ENCODE measurements at regions not wholly inside any gene's neighbourhood (a gene's known extent, or its start where the extent isn't known, plus 50 kb on each side); places are given as distances from the start of the nearest gene placed in this dataset.

DNA sequence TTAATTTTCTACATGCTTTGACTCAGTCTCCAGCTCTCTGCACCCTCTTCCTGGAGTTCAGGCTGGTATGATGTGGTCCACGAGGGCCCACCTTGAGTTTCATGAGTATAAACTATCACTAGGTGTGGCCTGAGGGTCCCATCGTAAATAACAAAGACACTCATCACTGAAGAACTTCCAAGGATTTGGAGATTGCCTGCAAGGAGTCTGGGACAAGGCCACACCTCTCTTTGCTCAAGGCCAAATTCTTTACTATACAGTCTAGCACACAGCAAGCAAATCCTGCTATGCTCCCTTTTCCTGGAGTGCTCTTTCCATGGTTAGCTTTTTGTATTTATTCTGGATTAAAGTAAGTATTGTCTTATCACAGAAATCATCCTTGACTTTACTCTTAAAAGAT, 271.9 kb downstream of the SLC16A7 start:
- no peak for TF ChIP-seq POLR2A (IDR thresholded peaks at IDR 0.05)
- TF ChIP-seq POLR2AphosphoS5 (IDR thresholded peaks at IDR 0.05): no peak
- TF ChIP-seq CTCF (IDR thresholded peaks at IDR 0.05): no peak
- no peaks in the 10 kb centered on the region for H3K27me3 ChIP-seq (replicated peaks; ENCODE audit: insufficient read depth)
- 66% methylated on average over 2 of the region's 2 CpGs for WGBS
- no peak for DNase-seq (ENCODE audit: low spot score)
- H3K9me3 ChIP-seq: no peaks in the 10 kb centered on the region
- H3K36me3 ChIP-seq: no peaks in the 10 kb centered on the region
- H3K27ac ChIP-seq: no peak overlapping the region
- no peak overlapping the region for H3K4me3 ChIP-seq
- no peaks in the 10 kb centered on the region for H3K4me1 ChIP-seq (replicated peaks)
- intact Hi-C loops (cut with DNase I): no loop called here

GRCh38 chr12:59871779-59872178, 275.9 kb downstream of the SLC16A7 start:
- no peak for TF ChIP-seq POLR2AphosphoS5 (IDR thresholded peaks at IDR 0.05)
- TF ChIP-seq CTCF (IDR thresholded peaks at IDR 0.05): no peak
- TF ChIP-seq POLR2A (IDR thresholded peaks at IDR 0.05): no peak
- Histone ChIP-seq H3K4me1 (replicated peaks) (no peaks in the 10 kb centered on the region), H3K27ac (no peak overlapping the region), H3K4me3 (no peak overlapping the region), H3K9me3 (no peaks in the 10 kb centered on the region), H3K36me3 (no peaks in the 10 kb centered on the region), H3K27me3 (replicated peaks; ENCODE audit: insufficient read depth) (no peaks in the 10 kb centered on the region)
- WGBS: 83% methylated on average over 2 of the region's 2 CpGs
- no peak for DNase-seq (ENCODE audit: low spot score)
- intact Hi-C loops (cut with DNase I): no loop called here

DNA sequence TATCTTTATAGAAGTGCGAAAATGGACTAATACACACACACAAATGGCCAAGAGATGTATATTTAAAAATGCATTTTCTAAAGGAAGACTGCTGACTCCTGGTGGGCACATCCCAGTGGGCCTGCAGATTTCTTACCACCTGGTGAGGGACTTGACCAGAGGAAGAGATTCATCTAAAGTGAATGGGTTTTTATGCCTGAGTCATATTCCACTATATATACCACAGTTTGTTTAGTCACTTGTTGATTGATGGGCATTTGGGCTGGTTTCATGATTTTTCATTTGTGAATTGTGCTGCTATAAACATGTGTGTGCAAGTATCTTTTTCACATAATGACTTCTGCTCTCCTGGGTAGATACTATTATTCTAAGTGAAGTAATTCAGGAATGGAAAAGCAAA, 277.3 kb downstream of the SLC16A7 start:
- no peaks in the 10 kb centered on the region for H3K27me3 ChIP-seq (replicated peaks; ENCODE audit: insufficient read depth)

DNA sequence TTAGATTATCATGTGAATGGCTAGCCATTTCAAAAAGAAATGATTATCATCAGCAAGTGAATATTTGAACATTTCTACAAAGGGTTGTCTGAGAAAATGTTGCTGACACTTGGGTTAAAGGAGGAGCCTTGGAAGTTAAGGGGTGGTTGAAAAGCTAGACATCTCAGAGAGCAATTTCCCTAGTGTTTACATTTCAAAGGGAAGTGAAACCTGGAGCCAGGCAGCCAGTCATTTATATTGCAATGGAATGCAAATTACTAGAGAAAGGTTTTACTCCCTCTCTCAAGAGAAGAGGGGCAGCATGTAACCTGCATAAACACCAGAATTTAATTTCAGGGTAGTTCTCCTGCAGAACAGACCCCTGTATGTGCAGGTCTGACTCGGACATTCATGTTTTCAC, 279.0 kb downstream of the SLC16A7 start:
- TF ChIP-seq CTCF (IDR thresholded peaks at IDR 0.05): no peak
- no peak for TF ChIP-seq POLR2AphosphoS5 (IDR thresholded peaks at IDR 0.05)
- TF ChIP-seq POLR2A (IDR thresholded peaks at IDR 0.05): no peak
- DNase-seq (ENCODE audit: low spot score): no peak
- no peaks in the 10 kb centered on the region for H3K27me3 ChIP-seq (replicated peaks; ENCODE audit: insufficient read depth)
- 32% methylated on average over 1 of the region's 1 CpG for WGBS
- intact Hi-C loops (cut with DNase I): no loop called here
- H3K9me3 ChIP-seq: no peaks in the 10 kb centered on the region
- H3K36me3 ChIP-seq: no peaks in the 10 kb centered on the region
- H3K27ac ChIP-seq: no peak overlapping the region
- no peak overlapping the region for H3K4me3 ChIP-seq
- no peaks in the 10 kb centered on the region for H3K4me1 ChIP-seq (replicated peaks)

More for the DNA sequence above, 277.3 kb downstream of the SLC16A7 start:
- Histone ChIP-seq H3K36me3 (no peaks in the 10 kb centered on the region), H3K27ac (no peak overlapping the region), H3K9me3 (no peaks in the 10 kb centered on the region), H3K4me1 (replicated peaks) (no peaks in the 10 kb centered on the region), H3K4me3 (no peak overlapping the region)
- TF ChIP-seq CTCF (IDR thresholded peaks at IDR 0.05) (no peak), POLR2A (IDR thresholded peaks at IDR 0.05) (no peak), POLR2AphosphoS5 (IDR thresholded peaks at IDR 0.05) (no peak)
- no peak for DNase-seq (ENCODE audit: low spot score)
- whole genome bisulfite sequencing: 97% methylated on average over 1 of the region's 1 CpG
- intact Hi-C loops (cut with DNase I): no loop called here

- TF ChIP-seq CTCF (IDR thresholded peaks at IDR 0.05) (no peak), POLR2A (IDR thresholded peaks at IDR 0.05) (no peak), POLR2AphosphoS5 (IDR thresholded peaks at IDR 0.05) (no peak)
- no peak overlapping the region for H3K4me3 ChIP-seq
- intact Hi-C loops (cut with DNase I): no loop called here
These were observed 290.4 kb downstream of the SLC16A7 start for GRCh38 chr12:59886131-59886733.

More at GRCh38 chr12:59886131-59886733, 290.4 kb downstream of the SLC16A7 start:
- no peak for DNase-seq (ENCODE audit: low spot score)
- Histone ChIP-seq H3K4me1 (replicated peaks) (no peaks in the 10 kb centered on the region), H3K9me3 (no peaks in the 10 kb centered on the region), H3K27me3 (replicated peaks; ENCODE audit: insufficient read depth) (no peaks in the 10 kb centered on the region), H3K27ac (no peak overlapping the region), H3K36me3 (no peaks in the 10 kb centered on the region)
- 62% methylated on average over 2 of the region's 2 CpGs for WGBS

Data from prostate gland (tissue), 2 donors.